ENCODE measurements at regions not wholly inside any gene's neighbourhood (a gene's known extent, or its start where the extent isn't known, plus 50 kb on each side); places are given as distances from the start of the nearest gene placed in this dataset.
"Not testable (repeated sequence)": the region's sequence is repeated elsewhere in the genome, so short reads cannot be mapped to it uniquely, and the experiment has no call there.

DNA sequence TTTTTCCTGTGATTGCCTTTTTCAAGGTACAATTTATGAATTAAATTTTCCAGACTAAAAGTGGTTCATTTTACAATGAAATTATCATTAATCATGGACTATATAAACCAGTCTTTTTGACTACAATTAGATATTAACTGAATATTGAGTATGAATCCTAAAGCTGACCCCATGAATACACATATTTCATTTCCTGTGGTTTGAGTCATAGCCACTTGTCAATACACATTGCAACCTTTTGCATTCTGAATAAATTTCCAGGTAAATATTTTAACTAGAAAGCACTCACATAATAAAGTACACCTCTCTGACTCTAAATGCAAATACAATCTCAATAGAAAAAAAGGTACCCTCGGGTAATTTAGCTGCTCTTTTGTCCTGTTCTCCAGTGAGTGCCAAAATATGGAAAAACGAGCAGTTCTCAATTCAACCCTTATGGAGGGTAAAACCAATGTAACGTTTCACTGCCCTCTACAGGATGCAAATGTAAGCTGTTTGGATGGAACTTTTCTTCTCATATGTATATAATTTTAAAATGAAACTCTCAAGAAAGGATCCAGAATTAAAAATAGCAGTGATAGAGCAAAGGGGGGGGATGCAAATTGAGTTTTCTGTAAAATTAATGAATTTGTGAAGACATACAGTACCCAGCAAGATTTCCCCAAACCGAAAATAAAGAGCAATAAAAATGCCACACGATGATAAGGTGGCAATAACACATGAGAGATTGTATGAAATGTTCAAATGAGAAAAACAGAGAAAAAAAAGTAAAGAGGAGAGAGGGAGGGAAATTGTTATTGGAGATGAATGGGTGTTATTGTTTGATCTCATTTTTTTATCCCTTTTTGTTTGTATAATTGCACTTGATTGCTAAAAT, 1795.7 kb upstream of the PIK3C3 start:
- peak; percentile 42 for DNase-seq (ENCODE audit: low read depth)

- no peak for DNase-seq (ENCODE audit: low read depth)
Measured at GRCh38 chr18:40157120-40157519, 1797.9 kb upstream of the PIK3C3 start.

- peak; percentile 1 for DNase-seq (ENCODE audit: low read depth)
Measured at GRCh38 chr18:40152859-40153258, 1802.2 kb upstream of the PIK3C3 start.

DNA sequence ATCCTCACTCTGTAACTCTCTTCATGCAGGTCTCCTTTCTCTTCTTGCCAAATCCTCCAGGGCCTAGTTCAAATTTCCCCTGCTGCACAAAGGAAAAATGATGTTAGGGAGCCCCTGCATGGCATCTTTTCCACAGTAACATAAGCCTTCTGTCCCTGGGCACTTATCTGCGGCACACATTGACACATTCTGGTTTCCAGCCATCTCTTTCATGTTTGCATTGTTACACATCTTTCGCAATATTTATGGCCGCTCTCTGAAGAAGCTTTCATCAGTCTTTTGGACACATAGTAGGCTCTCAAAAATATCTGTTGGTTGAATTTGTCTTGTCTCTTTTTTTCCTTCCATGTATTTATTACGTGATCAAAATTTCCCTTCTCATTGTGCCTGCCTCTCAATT, 1806.1 kb upstream of the PIK3C3 start:
- DNase-seq (ENCODE audit: low read depth): no peak

GRCh38 chr18:40133253-40133652, 1821.8 kb upstream of the PIK3C3 start:
- peak; percentile 2 for DNase-seq (ENCODE audit: low read depth)

DNA sequence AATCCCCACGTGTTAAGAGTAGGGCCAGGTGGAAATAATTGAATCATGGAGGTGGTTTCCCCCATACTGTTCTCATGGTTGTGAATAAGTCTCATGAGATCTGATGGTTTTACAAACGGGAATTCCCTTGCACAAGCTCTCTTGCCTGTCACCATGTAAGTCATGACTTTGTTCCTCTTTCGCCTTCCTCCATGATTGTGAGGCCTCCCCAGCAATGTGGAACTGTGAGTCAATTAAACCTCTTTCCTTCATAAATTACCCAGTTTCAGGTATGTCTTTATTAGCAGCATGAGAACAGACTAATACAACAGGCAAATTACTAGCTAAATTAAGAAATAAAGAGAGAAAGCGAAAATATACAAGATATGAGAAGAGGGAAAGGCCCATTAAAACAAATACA, 1822.6 kb upstream of the PIK3C3 start:
- DNase-seq (ENCODE audit: low read depth): not testable (repeated sequence)

DNA sequence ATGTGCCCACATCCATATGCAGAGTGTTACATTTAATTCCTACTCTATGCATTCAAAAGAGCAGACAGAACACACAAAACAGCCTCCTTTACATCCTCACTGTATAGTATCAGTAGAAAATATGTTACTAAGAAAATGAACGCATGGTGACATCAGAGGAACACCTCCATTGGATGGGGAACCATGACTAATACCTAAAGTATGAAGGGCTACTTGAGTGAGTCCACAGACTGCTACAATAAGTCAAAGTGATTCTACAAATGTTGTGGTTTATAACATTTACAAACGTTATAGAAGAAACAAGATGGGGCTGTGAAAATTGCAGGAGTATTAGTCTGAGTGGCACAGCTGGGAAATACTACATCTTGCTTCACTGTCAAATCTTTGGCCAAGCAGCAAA, 1830.9 kb upstream of the PIK3C3 start:
- peak; percentile 36 for DNase-seq (ENCODE audit: low read depth)

DNA sequence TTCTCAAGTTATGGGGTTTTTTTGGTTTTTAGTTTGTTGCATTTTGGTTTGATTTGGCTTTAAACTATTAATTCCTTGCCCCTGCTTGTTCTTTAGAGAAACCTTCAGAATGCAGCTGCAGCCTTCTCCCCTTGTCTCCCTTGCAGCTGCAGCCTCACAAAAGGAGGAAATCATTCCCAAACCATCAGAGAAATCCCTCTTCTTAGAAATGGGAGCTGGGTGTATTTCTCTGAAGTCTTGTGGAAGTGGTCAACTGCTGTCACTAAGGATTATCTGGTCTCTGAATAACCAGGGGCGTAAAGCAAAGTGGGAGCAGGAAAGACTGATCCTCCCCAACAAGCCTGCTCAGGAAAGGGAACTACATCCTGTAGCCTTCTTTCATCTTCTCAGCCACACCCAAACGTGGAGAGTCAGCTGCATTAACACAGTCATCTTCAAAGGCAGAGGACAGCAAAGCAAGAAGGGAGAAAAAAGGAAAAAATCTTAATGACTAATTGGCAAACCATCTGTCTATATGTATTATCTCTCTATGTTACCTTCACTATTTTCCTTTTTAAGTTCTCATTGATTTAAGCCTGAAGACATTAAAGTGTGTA, 1834.1 kb upstream of the PIK3C3 start:
- DNase-seq (ENCODE audit: low read depth): no peak

GRCh38 chr18:40120356-40120755, 1834.7 kb upstream of the PIK3C3 start:
- no peak for DNase-seq (ENCODE audit: low read depth)

- not testable (repeated sequence) for DNase-seq (ENCODE audit: low read depth)
Measured at GRCh38 chr18:40119581-40119980, 1835.5 kb upstream of the PIK3C3 start.

- DNase-seq (ENCODE audit: low read depth): no peak
Measured at GRCh38 chr18:40110455-40110854, 1844.6 kb upstream of the PIK3C3 start.

DNA sequence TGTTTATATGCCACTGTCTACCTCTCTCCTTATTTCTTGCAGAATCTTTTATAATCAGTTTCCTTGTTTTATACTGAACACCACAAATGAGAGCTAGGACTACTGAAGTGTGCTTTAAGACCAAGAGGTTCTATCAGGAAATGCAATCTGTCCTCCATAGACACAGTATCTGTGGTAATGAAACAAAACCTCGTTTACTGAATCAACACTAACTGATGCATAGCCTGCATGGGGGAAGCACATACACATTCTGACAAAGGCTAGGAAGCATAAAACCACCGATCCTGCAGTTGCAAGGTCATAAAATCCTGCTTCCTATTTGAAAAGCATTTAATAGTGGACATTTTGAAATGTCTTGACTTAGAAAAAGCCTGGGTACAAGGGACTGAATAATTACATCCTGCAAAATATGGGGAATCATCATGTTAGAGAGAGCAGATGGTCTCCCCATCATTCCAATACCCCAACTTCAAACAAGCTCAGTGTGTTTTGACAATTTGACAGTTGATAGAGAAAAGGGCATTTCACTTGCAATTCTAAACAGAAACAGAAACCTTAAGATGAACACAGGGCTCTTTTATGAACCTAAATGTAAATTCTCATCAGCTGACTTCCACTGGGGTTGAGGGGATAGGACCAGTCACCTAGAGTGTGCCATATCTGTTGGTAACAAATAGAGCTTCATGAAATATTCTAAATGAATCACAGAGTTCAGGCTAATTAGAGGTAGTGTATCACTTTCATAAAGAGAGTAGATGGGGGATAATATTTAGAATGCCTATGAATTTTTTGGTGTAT, 1845.6 kb upstream of the PIK3C3 start:
- DNase-seq (ENCODE audit: low read depth): peak; percentile 11

GRCh38 chr18:40108596-40108995, 1846.4 kb upstream of the PIK3C3 start:
- DNase-seq (ENCODE audit: low read depth): no peak

DNA sequence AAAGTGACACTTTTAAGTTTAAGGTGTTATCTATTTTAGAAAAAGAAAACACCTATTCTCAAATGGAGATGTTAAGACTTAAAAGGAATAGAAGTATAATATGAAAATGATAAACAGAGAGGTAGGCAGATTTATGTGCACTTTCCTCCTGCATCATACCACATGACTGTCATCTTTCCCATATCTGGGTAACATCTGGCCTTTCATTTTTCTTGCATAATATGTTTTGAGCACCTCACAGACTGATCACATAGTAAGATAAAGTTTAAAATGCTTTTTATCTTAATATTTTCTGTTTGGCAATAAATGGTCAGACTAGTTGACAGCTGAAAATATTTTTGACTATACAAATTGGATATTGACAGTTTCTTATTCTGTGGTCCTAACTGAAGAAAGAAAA, 1852.1 kb upstream of the PIK3C3 start:
- DNase-seq (ENCODE audit: low read depth): no peak

GRCh38 chr18:40099641-40100040, 1855.4 kb upstream of the PIK3C3 start:
- DNase-seq (ENCODE audit: low read depth): no peak

DNA sequence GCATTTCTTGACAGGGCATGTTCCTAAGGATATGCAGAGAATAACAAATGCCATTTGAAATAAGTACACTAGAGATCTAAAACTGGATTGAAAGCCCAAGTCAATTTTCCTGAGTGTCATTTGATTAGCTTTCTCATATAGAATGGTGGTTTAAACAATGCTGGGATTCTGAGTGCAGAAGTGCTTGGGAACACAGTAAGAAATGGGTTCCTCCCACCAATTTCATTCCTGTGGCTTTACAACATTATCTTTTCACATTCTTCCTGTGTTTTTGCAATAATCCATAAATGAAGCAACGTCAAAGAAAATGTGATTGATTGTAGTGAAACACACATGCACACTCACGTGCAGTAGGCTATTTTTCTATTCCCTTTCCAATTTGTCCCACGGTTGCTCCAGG, 1858.4 kb upstream of the PIK3C3 start:
- no peak for DNase-seq (ENCODE audit: low read depth)

DNA sequence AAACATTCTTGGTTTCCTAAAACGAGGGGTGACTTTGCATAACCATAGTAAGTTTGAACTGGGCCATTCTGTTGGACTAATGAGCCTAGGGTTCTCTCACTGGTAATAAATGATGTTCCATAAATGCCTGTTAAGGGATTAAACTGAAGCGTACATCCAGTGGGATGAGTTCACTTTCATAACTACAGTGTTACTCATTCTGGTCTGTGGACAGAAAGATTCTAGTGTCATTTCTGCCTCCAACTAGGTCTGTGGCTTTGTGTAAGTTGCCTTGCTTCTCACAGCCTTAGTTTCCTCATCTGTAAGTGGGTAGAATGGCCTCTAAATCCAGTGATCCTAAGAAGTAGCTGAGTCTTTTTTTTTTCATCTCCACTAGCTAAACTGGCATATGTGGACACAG, 1860.6 kb upstream of the PIK3C3 start:
- no peak for DNase-seq (ENCODE audit: low read depth)

DNA sequence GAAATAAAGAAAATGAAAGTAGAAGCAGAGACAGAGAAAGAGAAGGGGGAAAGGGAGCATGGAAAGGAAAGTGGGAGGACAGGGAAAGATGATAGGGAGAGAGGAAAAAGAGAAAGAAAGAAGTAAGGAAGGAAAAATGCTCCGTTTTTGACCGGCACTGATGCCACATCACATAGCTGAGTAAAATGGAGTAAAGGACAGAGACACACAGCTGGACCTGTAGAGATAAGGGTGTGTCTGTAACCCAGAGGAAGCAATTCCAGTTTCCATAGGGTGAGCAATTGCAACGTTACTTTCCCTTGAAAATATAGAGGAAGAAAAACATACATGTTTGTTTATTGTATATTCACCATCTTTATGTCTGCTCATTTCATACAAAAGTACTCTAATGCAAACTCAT, 1866.9 kb upstream of the PIK3C3 start:
- DNase-seq (ENCODE audit: low read depth): no peak

- no peak for DNase-seq (ENCODE audit: low read depth)
Measured at GRCh38 chr18:40079786-40080185, 1875.2 kb upstream of the PIK3C3 start.

DNA sequence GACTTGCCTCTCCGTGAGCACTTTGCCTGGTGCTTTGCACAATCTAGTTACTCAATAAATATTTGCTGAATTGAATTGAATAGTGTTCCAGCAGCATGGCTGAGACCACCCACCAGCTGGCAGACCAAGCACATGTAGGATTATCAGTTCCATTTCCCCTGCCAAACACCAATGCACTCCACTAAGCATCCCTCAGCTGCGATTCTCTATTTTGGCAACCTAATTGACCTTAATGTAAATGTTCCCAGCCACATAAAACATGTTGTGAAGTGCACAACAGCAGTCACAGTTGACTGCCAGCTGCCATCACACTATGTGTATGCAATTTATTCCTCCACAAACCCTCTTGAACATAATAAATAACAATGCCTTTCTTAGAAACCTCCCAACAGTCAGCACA, 1879.4 kb upstream of the PIK3C3 start:
- no peak for DNase-seq (ENCODE audit: low read depth)

GRCh38 chr18:40072761-40073160, 1882.3 kb upstream of the PIK3C3 start:
- DNase-seq (ENCODE audit: low read depth): no peak

DNA sequence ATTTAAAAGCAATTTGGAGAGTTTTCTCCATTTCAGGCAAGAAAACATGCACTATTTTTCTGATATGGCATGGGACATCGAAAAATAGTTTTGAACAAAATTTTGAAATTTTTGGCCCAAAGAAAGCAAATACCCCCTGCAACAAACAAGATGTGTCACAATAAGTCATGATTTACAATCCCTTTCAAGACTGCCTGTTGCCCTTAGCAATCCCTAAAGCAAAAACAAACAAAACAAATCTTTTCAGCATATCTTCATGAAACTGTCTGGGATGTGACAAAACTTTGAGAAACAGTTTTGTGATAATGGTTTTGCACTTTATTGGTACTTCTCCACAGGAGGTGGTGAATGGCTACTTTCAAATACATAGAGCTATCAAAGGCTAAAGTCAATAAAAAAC, 1888.7 kb upstream of the PIK3C3 start:
- DNase-seq (ENCODE audit: low read depth): no peak

DNA sequence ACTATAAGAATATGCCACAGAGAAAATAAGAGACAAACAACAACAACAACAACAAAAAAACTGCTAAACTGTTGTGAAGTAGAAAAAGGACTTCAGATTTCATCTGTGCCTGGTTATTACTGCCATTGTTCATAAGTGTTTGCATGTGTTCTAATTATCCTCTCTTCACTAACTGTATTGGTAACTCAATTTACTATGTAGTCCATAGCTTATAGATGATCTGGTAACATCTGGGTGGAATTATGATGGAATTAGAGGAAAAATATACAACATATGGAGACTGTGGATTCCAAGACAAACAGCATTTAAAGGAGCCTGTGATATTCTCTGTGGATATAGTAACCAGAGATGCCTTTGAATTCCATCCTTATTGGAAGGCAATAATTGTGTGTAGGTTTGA, 1891.5 kb upstream of the PIK3C3 start:
- no peak for DNase-seq (ENCODE audit: low read depth)
